PC-9 (cell line): ENCODE measurements at regions not wholly inside any gene's neighbourhood (a gene's known extent, or its start where the extent isn't known, plus 50 kb on each side); places are given as distances from the start of the nearest gene placed in this dataset.
"Not testable (repeated sequence)": the region's sequence is repeated elsewhere in the genome, so short reads cannot be mapped to it uniquely, and the experiment has no call there.

Experiments used
- BruUV-seq: library from RNA; stranded (reverse); fragments of 400-500 nt; replicated peaks from 2 replicates; lab custom pipeline; 2021; lab: Mats Ljungman, UMichigan
- CTCF ChIA-PET: fragments of 300-600 bp; sonication (Branson Sonifier 250); formaldehyde crosslinking; loops from one replicate; lab custom pipeline; 2022; ENCODE audit warnings: antibody characterized with exemption; lab: Charles Lee
- POLR2A ChIA-PET: fragments of 300-600 bp; sonication (Branson Sonifier 250); formaldehyde crosslinking; loops from one replicate; lab custom pipeline; 2022; ENCODE audit warnings: antibody characterized with exemption; ENCODE audit not compliant: unreplicated experiment; lab: Charles Lee
- DNase-seq, 2 experiments: peaks; one replicate each; pipeline versions ENCODE4 v3.0.0 to v3.0.0-alpha.2; 2015 to 2022; ENCODE audit warnings: mixed read lengths in 1 of 2
- H2AFZ ChIP-seq: fragments of 200-600 bp; sonication (generic); 2 replicates; pipeline ENCODE4 v1.8.1; 2017; ENCODE audit warnings: antibody characterized with exemption
- H3F3A ChIP-seq: fragments of 200-600 bp; sonication (generic); 2 replicates; pipeline ENCODE4 v1.8.1; 2017; ENCODE audit warnings: antibody characterized with exemption, mild to moderate bottlenecking, low read depth; ENCODE audit not compliant: insufficient read depth
- H3K27ac ChIP-seq: fragments of 200-600 bp; sonication (generic); 2 replicates; pipeline ENCODE4 v1.6.1; 2016; ENCODE audit warnings: mixed run types
- H3K27me3 ChIP-seq: fragments of 200-600 bp; sonication (generic); 2 replicates; pipeline ENCODE4 v1.6.1; 2016; ENCODE audit warnings: low read depth, mixed run types; ENCODE audit not compliant: insufficient read depth
- H3K36me3 ChIP-seq: fragments of 200-600 bp; sonication (generic); 2 replicates; pipeline ENCODE4 v1.6.1; 2016; ENCODE audit warnings: low read depth, mixed run types
- H3K4me1 ChIP-seq: fragments of 200-600 bp; sonication (generic); replicated peaks from 2 replicates; pipeline ENCODE4 v1.6.1; 2016; ENCODE audit warnings: mixed run types; ENCODE audit not compliant: insufficient read depth
- H3K4me2 ChIP-seq: fragments of 200-600 bp; sonication (generic); 2 replicates; pipeline ENCODE4 v1.6.1; 2017; ENCODE audit warnings: mixed run types
- H3K4me3 ChIP-seq: fragments of 200-600 bp; sonication (generic); 2 replicates; pipeline ENCODE4 v1.6.1; 2016; ENCODE audit warnings: mixed run types
- H3K79me2 ChIP-seq: fragments of 200-600 bp; sonication (generic); 2 replicates; pipeline ENCODE4 v1.6.1; 2017; ENCODE audit warnings: low read depth, mixed run types
- H3K9me2 ChIP-seq: fragments of 200-600 bp; sonication (generic); 2 replicates; pipeline ENCODE4 v1.8.1; 2017; ENCODE audit warnings: mild to moderate bottlenecking; ENCODE audit not compliant: insufficient read depth
- H3K9me3 ChIP-seq: fragments of 200-600 bp; sonication (generic); 2 replicates; pipeline ENCODE4 v1.8.1; 2016; ENCODE audit warnings: low read depth; ENCODE audit not compliant: insufficient read depth
- H4K20me1 ChIP-seq: fragments of 200-600 bp; sonication (generic); 2 replicates; pipeline ENCODE4 v1.8.1; 2017; ENCODE audit not compliant: insufficient read depth
- EZH2 ChIP-seq: fragments of 200-600 bp; sonication (generic); IDR thresholded peaks from 2 replicates; pipeline ENCODE4 v1.8.0; 2017; ENCODE audit warnings: antibody characterized with exemption, low read depth
- intact Hi-C: fragments of 100-400 bp; cut with micrococcal nuclease; formaldehyde crosslinking; loops from one replicate; pipeline ENCODE4 v1.10.0; 2022; ENCODE audit not compliant: unreplicated experiment
- TF ChIP-seq, protein P1 (sequence below): fragments of 200-600 bp; sonication (generic); conservative IDR thresholded peaks from 2 replicates; pipeline ENCODE4 v1.6.1; 2017; ENCODE audit warnings: mixed run types, antibody characterized with exemption, mild to moderate bottlenecking, moderate library complexity

DNA sequence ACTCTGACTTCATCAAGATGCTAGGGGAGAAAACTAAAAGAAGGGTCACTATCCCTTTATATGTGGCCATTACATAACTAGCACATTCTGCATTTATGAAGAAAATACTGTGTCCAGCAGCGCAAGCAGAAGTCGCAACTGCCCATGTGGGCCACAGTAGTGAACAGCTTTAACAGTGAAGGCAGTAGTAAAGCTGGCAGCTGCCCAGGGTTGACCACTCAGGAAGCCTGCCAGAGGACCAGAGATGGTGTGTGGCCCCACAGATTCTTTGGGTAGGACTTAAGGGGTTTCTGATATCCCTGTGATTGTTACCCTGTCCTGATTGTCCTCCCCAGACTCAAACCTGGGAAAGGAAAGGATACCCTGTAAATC is 88.3 kb upstream of the NT5E start:
- H3K9me3 ChIP-seq, result no peaks in the 10 kb centered on the region
- no peaks in the 10 kb centered on the region for H3K27me3 ChIP-seq
- no peak for TF ChIP-seq EZH2
- TF ChIP-seq, protein P1, sequence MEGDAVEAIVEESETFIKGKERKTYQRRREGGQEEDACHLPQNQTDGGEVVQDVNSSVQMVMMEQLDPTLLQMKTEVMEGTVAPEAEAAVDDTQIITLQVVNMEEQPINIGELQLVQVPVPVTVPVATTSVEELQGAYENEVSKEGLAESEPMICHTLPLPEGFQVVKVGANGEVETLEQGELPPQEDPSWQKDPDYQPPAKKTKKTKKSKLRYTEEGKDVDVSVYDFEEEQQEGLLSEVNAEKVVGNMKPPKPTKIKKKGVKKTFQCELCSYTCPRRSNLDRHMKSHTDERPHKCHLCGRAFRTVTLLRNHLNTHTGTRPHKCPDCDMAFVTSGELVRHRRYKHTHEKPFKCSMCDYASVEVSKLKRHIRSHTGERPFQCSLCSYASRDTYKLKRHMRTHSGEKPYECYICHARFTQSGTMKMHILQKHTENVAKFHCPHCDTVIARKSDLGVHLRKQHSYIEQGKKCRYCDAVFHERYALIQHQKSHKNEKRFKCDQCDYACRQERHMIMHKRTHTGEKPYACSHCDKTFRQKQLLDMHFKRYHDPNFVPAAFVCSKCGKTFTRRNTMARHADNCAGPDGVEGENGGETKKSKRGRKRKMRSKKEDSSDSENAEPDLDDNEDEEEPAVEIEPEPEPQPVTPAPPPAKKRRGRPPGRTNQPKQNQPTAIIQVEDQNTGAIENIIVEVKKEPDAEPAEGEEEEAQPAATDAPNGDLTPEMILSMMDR, result no peak
- no peak overlapping the region for H3K4me3 ChIP-seq
- H2AFZ ChIP-seq, result no peak overlapping the region
- POLR2A ChIA-PET, result interaction anchor here (0.6 to 1.6 kb wide), 7 partner anchors 88 to 282 kb away, joined by 3 to 22 read pairs (median 4); partner anchors contain the start of gene NT5E
- no peaks in the 10 kb centered on the region for H3K36me3 ChIP-seq
- DNase-seq, result peak in 1 of 2 experiments; percentile 28
- BruUV-seq, result TSS peak; percentile 91
- peaks cover 61% of the 10 kb centered on the region for H3K4me1 ChIP-seq
- CTCF ChIA-PET, result interaction anchor here (0.8 kb wide), 2 partner anchors 90 to 121 kb away, joined by 3 to 5 read pairs; no protein-coding TSS in a partner anchor
- H3K79me2 ChIP-seq, result no peaks in the 10 kb centered on the region
- H3K27ac ChIP-seq, result peak overlapping the region; percentile 87
- peak overlapping the region; percentile 16; the same call in 1 of the 2 replicates for H3K4me2 ChIP-seq
- intact Hi-C loops, result loop anchor here (1.0 kb wide), 4 partner anchors 42 to 129 kb away; partner anchors contain the start of gene NT5E
- H3K9me2 ChIP-seq, result no peaks in the 10 kb centered on the region
- peaks cover 15% of the 10 kb centered on the region for H3F3A ChIP-seq
- H4K20me1 ChIP-seq, result no peaks in the 10 kb centered on the region

DNA sequence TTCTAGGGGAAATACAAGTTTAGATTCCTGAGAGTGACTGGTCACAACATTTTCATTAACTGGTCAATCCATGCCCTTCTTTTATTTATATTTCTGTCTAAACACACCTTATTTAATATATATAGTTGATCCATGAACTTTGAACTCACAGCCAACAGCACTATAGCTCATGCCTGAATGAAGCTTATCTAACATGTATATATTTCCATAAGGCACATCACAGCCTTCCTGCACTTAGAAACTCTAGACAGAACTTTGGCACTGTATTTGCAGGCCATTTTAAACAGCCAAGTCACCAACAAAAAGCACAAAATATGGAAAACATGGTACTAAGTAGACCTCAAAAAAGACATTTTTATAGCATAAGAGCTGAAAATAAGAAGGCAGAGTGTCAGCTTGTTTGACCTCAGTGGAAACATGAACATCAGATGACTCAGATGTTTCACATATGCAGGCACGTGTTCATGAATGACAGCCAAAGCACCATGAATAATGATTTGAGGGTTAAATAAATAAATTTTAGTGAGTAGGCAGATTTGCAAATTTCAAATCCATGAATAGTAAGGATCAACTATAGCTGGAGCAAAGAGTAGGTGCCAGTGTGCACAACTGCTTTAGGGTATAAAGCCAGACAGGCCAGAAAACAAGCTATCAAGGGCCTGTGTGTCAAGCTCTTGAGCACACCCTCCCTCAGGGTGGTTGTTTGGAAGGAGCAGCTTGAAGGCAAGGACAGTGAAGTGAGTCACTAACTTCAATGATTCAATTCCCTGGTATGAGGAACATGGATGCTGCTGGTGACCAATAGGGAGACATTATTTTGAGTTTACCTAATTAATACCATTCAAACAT is 88.9 kb upstream of the NT5E start:
- H3K79me2 ChIP-seq, result no peaks in the 10 kb centered on the region
- BruUV-seq, result TSS peak; percentile 30
- H3K9me3 ChIP-seq, result no peaks in the 10 kb centered on the region
- peaks cover 15% of the 10 kb centered on the region for H3F3A ChIP-seq
- TF ChIP-seq EZH2, result no peak
- TF ChIP-seq, protein P1, result no peak
- no peak overlapping the region for H3K4me3 ChIP-seq
- peaks cover 61% of the 10 kb centered on the region for H3K4me1 ChIP-seq
- intact Hi-C loops, result loop anchor here (1.0 kb wide), 4 partner anchors 42 to 129 kb away; partner anchors contain the start of gene NT5E
- peak overlapping the region; percentile 87 for H3K27ac ChIP-seq
- peak overlapping the region; percentile 56 for H3K4me2 ChIP-seq
- H3K36me3 ChIP-seq, result no peaks in the 10 kb centered on the region
- H2AFZ ChIP-seq, result no peak overlapping the region
- DNase-seq, result peak; percentile 75 to 96
- no peaks in the 10 kb centered on the region for H3K27me3 ChIP-seq
- POLR2A ChIA-PET, result interaction anchor here (0.6 to 1.6 kb wide), 5 partner anchors 89 to 283 kb away, joined by 3 to 22 read pairs (median 6); partner anchors contain the start of gene NT5E
- no peaks in the 10 kb centered on the region for H4K20me1 ChIP-seq
- CTCF ChIA-PET, result interaction anchor here (0.8 kb wide), 2 partner anchors 91 to 122 kb away, joined by 3 to 5 read pairs; no protein-coding TSS in a partner anchor
- H3K9me2 ChIP-seq, result no peaks in the 10 kb centered on the region

DNA sequence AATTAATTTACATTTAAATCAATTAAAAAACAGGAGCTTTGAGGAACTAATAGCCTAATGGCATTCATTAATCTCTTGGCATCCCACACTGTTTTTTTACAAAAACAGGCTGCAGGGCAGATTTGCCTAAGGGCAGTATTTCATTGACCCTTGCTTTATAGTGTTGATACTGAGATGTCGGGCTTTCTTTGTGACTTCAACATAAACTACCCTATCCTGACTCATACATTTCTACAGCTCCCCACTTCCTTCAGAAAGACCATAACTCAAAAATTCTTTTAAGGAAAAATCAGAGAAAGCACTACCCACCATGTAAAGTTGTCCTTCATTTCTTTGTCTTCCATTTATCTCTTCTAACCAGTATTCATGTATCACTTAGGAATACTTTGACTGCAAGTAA is 92.2 kb upstream of the NT5E start:
- Histone ChIP-seq H3K79me2 (no peaks in the 10 kb centered on the region), H3K4me2 (no peak overlapping the region), H2AFZ (no peak overlapping the region), H3K9me2 (no peaks in the 10 kb centered on the region), H3K4me1 (peaks cover 50% of the 10 kb centered on the region), H3K36me3 (no peaks in the 10 kb centered on the region), H3K27ac (no peak overlapping the region), H3F3A (peaks cover 15% of the 10 kb centered on the region), H4K20me1 (no peaks in the 10 kb centered on the region), H3K27me3 (no peaks in the 10 kb centered on the region), H3K4me3 (no peak overlapping the region), H3K9me3 (no peaks in the 10 kb centered on the region)
- BruUV-seq, result no TSS peak
- TF ChIP-seq EZH2, result no peak
- TF ChIP-seq, protein P1, result no peak
- ChIA-PET CTCF (interaction anchor here (1.2 kb wide), 1 partner anchor 125 kb away, joined by 3 read pairs; no protein-coding TSS in a partner anchor), POLR2A (no interaction called here)
- peak in 1 of 2 experiments; percentile 45 for DNase-seq
- intact Hi-C loops, result no loop called here

DNA sequence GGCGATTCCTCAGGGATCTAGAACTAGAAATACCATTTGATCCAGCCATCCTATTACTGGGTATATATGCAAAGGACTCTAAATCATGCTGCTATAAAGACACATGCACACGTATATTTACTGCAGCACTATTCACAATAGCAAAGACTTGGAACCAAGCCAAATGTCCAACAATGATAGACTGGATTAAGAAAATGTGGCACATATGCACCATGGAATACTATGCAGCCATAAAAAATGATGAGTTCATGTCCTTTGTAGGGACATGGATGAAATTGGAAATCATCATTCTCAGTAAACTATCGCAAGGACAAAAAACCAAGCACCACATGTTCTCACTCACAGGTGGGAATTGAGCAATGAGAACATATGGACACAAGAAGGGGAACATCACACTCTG is 93.1 kb upstream of the NT5E start:
- H2AFZ ChIP-seq, H3K79me2 ChIP-seq, H3K9me2 ChIP-seq, H4K20me1 ChIP-seq, H3K9me3 ChIP-seq, DNase-seq, H3K36me3 ChIP-seq, intact Hi-C loops, H3K27me3 ChIP-seq, H3K4me3 ChIP-seq, CTCF ChIA-PET, H3K4me2 ChIP-seq, POLR2A ChIA-PET, BruUV-seq, H3K27ac ChIP-seq: not testable (repeated sequence)
- H3F3A ChIP-seq, result peaks cover 12% of the 10 kb centered on the region
- H3K4me1 ChIP-seq, result peaks cover 41% of the 10 kb centered on the region
